Activated naive CD4-positive, alpha-beta T cell treated with anti-CD3 and anti-CD28 coated beads, Interleukin-2, amount 50 U/mL, for 16 hours (primary cell): ENCODE measurements at regions not wholly inside any gene's neighbourhood (a gene's known extent, or its start where the extent isn't known, plus 50 kb on each side); places are given as distances from the start of the nearest gene placed in this dataset.

ENCODE experiments used
- DNase-seq: peaks from one replicate; pipeline ENCODE4 v3.0.0-alpha.2; 2020

GRCh38 chr12:30428098-30428497 lies 267.6 kb downstream of the IPO8 start:
- DNase-seq: no peak

DNA sequence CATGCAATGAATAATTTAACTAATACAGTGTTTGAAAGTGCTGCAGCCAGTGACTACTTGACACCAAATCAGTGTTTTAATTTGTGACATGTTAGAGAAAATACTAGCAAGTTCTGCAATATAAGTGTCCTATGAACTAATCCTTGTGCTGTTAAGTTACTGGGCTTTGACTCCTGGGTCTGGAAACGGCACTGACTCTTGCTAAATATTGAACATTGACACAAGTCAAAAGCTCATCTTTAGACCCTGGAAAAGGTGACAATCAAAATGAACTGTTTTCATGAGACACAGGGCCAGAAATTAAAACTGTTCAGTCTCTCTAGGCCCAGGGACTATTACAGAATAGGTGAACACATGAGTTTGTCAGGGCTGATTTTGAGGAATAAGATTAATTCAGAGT lies 268.1 kb downstream of the IPO8 start:
- no peak for DNase-seq

DNA sequence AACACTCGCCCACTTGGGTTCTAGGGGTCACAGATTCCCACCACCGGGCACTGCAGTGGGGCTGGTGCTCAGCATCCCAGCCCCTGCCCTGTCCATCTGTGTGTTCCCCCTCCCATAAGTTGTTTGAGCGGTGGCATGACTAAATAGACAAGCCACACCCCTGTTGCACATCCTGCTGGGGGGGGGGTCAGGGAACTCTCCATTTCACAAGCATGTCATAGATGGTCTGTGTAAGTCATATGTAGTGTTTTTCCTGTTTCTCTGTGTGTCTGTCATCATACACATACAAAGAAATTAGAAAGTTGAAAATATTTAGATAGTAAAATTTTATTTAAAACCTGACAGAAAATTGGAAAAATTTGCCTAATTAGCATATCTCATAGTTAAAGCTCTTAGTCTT lies 270.2 kb downstream of the IPO8 start:
- no peak for DNase-seq

GRCh38 chr12:30423330-30423729 lies 272.3 kb downstream of the IPO8 start:
- no peak for DNase-seq

- DNase-seq: no peak
Measured at GRCh38 chr12:30422844-30423243, 272.8 kb downstream of the IPO8 start.

DNA sequence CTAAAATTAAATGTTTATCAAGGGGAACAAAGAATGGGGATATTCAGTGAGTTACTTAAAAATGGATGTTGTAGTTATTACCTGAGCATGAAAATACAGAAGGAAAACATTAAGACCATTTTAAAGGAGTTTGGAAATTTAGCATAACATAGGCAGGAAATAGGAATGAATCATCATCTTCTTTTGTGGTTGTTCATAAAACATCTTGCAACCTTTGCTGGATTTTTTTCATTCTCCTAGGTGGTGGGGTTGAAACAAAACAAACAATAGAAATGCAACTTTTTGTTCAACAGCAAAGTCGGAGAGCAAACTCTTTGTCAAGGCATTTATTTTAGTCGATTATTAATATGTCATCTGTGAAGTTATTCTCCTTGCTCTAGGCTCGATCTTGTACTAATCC lies 275.1 kb downstream of the IPO8 start:
- DNase-seq: no peak

GRCh38 chr12:30417697-30418231 lies 277.9 kb downstream of the IPO8 start:
- no peak for DNase-seq

DNA sequence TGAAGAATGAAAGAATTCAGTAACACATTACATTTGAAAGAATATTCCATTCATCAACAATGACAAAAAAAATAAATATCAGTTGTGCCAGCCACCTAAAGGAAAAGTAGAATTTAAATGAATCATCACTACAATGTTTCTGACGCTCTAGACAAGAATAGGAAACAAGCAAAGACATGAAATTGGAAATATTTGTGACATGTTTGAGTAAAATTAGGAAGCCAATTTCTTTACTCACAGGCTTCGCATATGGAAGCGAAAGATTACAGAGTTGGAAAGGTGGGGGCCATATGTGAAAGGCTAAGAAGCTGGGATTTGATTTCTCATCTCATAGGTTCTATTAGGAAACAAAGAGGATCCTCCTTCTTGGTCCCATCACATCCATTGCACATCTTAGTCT lies 279.0 kb downstream of the IPO8 start:
- no peak for DNase-seq

- DNase-seq: no peak
Measured at GRCh38 chr12:30415777-30416176, 279.9 kb downstream of the IPO8 start.

DNA sequence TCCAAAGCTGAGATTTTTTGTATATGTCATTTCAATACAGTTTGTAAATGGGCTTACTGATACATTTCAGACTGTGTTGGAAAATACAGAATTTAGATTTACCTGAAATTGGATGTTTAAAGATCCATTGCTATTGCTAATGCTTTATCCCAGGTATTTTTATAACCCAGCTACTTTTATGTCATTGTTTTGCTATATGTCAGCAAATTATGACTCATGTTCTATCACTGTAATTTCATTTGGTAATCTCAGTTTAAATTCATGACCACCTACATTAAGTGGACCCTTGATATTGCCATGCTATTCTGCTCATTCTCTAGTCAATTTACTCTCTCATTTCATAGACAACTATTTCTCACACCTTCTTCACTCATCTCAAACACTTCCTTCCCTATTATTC lies 281.2 kb downstream of the IPO8 start:
- DNase-seq: no peak

- no peak for DNase-seq
Measured at GRCh38 chr12:30400349-30400748, 295.3 kb downstream of the IPO8 start.

GRCh38 chr12:30399859-30400258 lies 295.8 kb downstream of the IPO8 start:
- no peak for DNase-seq

DNA sequence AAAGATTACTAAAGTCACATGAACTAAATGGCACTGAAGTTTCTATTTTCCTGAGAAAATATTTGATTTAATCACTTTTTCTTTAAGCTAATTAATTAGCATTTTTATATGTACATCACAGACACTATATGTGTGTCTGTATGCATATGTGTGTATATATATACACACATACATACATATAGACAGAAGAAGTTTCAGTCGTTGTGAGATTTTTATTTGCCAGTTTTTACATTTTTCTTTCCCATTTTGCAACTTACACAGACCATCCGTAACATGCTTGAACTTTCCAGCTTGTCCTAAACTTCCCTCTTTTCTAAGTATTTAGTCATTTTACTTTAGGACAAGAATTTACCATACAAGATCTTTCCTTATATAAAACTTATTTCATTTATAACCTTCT lies 299.1 kb downstream of the IPO8 start:
- no peak for DNase-seq

DNA sequence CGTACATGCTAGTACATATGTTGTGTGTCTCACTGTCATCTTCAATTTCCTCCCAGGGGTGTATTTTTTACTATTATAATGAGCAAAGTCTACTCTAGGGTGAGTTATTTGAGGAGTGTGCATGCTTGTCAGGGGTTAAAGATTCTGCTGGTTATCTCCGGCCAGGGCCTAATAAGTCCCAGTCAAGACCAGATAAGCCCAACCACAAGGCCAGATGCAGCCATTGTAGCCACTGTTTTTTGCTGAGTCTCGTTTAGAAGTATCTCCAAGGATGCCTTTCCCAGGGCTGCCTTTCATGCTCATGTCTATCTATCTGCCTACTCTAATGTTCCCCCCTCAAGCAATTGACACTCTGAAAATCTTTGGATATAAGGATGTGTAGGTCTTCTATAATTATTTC lies 300.5 kb downstream of the IPO8 start:
- no peak for DNase-seq

DNA sequence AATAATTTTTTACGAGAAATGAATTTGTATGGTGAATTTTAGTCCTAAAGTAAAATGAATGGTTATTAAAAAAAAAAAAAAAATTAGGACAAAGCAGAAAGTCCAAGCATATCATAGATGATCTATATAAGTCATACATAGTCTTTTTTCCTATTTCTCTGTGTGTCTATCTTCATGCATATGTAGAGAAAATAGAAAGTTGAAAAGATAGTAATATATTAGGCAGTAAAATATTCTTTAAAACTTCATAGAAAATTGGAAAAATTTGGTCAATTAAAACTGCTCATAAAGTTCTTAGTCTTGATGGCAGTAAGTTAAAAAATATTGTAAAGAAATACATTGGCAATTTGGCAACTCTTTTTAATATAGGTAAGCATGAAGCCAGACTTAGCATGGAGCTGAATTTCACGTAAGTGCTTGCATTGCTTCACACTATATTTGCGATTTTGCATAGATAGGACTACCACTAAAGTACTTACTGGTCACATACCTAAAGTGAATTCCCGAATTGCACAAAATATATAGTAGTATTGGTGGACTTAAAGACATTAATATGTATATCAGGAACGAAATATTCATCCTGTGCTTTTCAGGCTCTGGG lies 303.8 kb downstream of the IPO8 start:
- DNase-seq: no peak

GRCh38 chr12:30385706-30386105 lies 310.0 kb downstream of the IPO8 start:
- no peak for DNase-seq

- no peak for DNase-seq
Measured at GRCh38 chr12:30384976-30385375, 310.7 kb downstream of the IPO8 start.

DNA sequence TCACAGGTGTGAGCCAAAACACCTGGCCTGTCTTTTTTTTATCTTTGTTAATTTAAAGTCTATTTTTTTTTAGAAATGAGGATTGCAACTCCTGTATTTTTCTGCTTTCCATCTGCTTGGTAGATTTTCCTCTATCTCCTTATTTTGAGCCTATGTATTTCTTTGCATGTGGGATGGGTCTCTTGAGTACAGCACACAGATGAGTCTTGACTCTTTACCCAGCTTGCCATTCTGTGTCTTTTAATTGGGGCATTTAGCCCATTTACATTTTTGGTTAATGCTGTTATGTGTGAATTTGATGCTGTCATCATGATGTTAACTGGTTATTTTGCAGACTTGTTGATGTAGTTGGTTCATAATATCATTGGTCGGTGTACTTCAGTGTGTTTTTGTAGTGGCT lies 317.4 kb downstream of the IPO8 start:
- DNase-seq: no peak

- DNase-seq: no peak
Measured at GRCh38 chr12:30364822-30365221, 330.8 kb downstream of the IPO8 start.

DNA sequence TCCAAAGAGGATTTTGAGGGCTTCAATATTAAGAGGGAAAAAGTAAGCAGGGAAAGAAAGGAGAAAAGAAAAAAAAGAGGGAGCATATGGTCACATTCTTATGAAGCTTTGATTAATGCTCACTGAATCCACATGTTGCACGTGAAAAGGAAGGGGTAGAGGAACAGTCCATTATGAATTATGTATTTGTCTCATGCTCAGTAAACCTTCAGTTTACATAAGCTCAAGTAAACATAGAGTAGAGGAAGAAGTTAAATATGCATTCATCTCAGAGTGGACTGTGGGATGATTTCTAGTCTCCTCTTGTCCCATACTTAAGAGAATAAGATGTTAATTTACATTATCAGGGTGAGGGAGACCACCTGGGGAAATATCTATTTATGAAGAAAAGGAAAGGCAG lies 334.5 kb downstream of the IPO8 start:
- no peak for DNase-seq

GRCh38 chr12:30358671-30359070 lies 337.0 kb downstream of the IPO8 start:
- no peak for DNase-seq

GRCh38 chr12:30357766-30358490 lies 337.7 kb downstream of the IPO8 start:
- DNase-seq: no peak

GRCh38 chr12:30345744-30346471 lies 349.8 kb downstream of the IPO8 start:
- DNase-seq: no peak

DNA sequence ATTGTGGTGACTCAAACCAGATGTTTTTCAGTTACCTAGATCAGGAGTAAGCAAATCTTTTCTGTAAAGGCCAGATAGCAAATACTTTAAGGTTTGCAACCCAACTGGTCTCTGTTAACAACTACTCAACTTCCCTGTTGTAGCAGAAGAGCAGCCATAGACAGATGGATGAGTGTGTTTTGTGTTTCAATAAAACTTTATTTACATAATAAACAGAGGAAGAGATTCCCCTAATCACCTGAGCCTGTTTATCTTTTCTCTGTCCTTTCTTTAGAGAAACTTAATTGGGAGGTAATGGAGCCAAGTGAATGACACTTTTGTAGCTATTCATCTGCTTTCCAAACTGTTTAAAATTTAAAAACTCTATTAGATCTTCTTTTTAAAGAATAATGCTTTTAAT lies 365.1 kb downstream of the IPO8 start:
- DNase-seq: no peak
